HUES64 (cell line): ENCODE measurements at regions not wholly inside any gene's neighbourhood (a gene's known extent, or its start where the extent isn't known, plus 50 kb on each side); places are given as distances from the start of the nearest gene placed in this dataset.

Experiments
- H3K27ac ChIP-seq: 2 replicates; pipeline ENCODE4 v1.7.0; 2013; ENCODE audit warnings: low read depth, low read length, inconsistent platforms
- H3K27me3 ChIP-seq: 2 replicates; pipeline ENCODE4 v1.6.1; 2013; ENCODE audit warnings: mild to moderate bottlenecking, low read length; ENCODE audit not compliant: insufficient read depth
- H3K36me3 ChIP-seq: 2 replicates; pipeline ENCODE4 v1.6.1; 2013; ENCODE audit warnings: mild to moderate bottlenecking, low read length; ENCODE audit not compliant: insufficient read depth
- H3K4me1 ChIP-seq: 2 replicates; pipeline ENCODE4 v1.6.1; 2013; ENCODE audit warnings: mild to moderate bottlenecking, low read length, moderate library complexity; ENCODE audit not compliant: insufficient read depth
- H3K4me3 ChIP-seq: 2 replicates; pipeline ENCODE4 v1.5.1; 2013; ENCODE audit warnings: mild to moderate bottlenecking, low read length, moderate library complexity
- H3K9ac ChIP-seq: 2 replicates; pipeline ENCODE4 v1.6.1; 2013; ENCODE audit warnings: mild to moderate bottlenecking, low read depth, low read length
- H3K9me3 ChIP-seq: 2 replicates; pipeline ENCODE4 v1.6.1; 2013; ENCODE audit warnings: low read depth, low read length; ENCODE audit not compliant: insufficient read depth
- WGBS: fragments of 150-250, 120-280 bp; methylation state at CpG from one replicate; pipeline ENCODE4 v1.1.7; 2013; ENCODE audit warnings: missing lambda C conversion rate; 5-methylcytosine and 5-hydroxymethylcytosine counted together

DNA sequence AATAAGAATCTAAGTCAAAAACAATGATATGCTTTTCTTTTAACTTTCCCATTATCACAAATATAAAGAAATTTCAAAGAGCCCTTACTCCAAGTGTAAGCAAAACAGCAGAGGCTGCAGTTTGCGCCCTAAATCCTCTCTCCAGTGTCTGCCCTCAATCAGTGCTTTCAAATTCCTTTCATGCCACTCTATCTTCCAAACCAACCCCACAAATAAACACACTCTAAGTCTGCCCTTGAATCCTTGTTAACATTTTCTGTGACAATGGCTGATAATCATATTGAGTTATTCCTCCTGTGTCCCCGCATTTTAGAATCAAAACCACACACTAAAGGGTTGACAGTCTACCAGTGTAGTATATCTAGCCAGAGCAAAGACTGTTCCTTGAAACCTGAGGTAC lies 317.9 kb upstream of the MARCKS start:
- Histone ChIP-seq H3K4me3 (no peak overlapping the region), H3K9ac (no peak overlapping the region), H3K27ac (no peak overlapping the region), H3K4me1 (peaks cover 7% of the 10 kb centered on the region; the same call in 1 of the 2 replicates), H3K9me3 (no peaks in the 10 kb centered on the region), H3K27me3 (no peaks in the 10 kb centered on the region), H3K36me3 (no peaks in the 10 kb centered on the region)
- WGBS, result 83% methylated on average over 2 of the region's 2 CpGs

DNA sequence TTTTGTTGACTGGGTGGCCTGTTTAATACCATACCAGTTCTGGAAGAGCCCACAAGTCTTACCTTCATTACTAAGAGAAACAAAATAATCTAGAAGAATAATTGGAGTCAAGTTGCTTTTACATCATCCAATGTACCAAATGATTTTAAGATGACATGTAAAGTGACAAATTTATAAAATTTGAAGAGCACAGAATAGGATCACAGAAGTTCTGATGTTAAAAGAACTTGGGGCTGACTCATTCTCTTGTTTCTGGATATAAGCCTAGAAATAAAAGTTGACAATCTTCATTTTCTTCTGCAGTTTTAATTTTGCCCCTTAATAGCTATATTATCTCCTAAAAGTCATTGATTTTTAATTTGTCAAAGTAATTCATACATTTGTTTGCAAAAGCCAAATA lies 317.5 kb upstream of the MARCKS start:
- Histone ChIP-seq H3K4me1 (peaks cover 7% of the 10 kb centered on the region; the same call in 1 of the 2 replicates), H3K27me3 (no peaks in the 10 kb centered on the region), H3K36me3 (no peaks in the 10 kb centered on the region), H3K9me3 (no peaks in the 10 kb centered on the region), H3K4me3 (no peak overlapping the region), H3K27ac (no peak overlapping the region), H3K9ac (no peak overlapping the region)

DNA sequence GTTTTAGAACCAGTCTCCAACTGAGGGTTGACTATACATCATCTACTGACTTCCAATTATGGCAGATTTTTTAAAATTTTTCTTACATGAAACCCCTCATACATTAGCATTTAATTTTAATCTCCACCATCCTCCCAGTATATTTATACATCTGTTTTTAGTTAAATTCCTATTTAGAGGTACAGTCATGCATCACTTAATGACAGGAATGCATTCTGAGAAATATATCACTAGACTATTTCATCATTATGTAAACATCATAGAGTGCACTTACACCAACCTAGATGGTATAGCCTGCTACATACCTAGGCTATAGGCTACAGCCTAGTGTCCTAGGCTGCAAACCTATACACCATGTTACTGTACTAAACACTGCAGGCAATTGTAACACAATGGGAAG lies 316.7 kb upstream of the MARCKS start:
- H3K9ac ChIP-seq, result no peak overlapping the region
- no peaks in the 10 kb centered on the region for H3K27me3 ChIP-seq
- H3K27ac ChIP-seq, result no peak overlapping the region
- no peaks in the 10 kb centered on the region for H3K9me3 ChIP-seq
- H3K4me3 ChIP-seq, result no peak overlapping the region
- no peaks in the 10 kb centered on the region for H3K36me3 ChIP-seq
- peaks cover 7% of the 10 kb centered on the region; the same call in 1 of the 2 replicates for H3K4me1 ChIP-seq

DNA sequence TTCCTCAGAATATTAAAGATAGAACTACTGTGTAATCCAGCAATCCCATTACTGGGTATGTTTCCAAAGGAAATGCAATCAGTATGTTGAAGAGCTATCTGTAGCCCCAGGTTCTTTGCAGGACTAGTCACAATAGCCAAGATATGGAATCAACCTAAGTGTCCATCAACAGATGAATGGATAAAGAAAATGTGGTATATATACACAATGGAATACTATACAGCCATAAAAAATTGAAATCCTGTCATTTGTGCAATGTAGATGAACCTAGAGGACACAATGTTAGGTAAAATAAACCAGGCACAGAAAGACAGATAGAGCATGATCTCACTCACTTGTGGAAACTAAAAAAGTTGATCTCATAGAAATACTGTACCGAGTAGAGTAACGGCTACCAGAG lies 306.0 kb upstream of the MARCKS start:
- no peaks in the 10 kb centered on the region for H3K4me1 ChIP-seq
- 97% methylated on average over 2 of the region's 2 CpGs for WGBS
- H3K4me3 ChIP-seq, result no peak overlapping the region
- no peak overlapping the region for H3K27ac ChIP-seq
- no peak overlapping the region for H3K9ac ChIP-seq
- peaks cover 6% of the 10 kb centered on the region; the same call in 1 of the 2 replicates for H3K9me3 ChIP-seq
- H3K36me3 ChIP-seq, result no peaks in the 10 kb centered on the region
- no peaks in the 10 kb centered on the region for H3K27me3 ChIP-seq

DNA sequence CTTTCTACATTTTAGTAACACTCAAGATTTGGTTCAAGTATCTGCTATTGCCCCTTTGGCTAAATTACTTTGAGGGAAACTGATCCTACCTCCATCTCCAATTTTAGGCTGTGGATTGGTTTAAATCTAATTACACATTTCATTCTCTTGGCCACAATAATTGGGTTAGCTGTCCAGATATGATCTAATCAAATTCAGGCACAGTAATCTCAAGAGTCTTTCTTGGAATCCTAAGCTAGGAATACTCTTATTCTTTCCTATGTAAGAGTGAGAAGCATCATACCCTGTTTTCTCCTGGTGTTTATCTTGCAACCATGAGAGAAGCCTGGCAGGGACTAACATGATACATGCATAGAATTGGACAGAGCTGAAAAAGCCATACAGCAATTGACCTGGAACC lies 300.4 kb upstream of the MARCKS start:
- no peaks in the 10 kb centered on the region for H3K9me3 ChIP-seq
- H3K4me3 ChIP-seq, result no peak overlapping the region
- no peaks in the 10 kb centered on the region for H3K27me3 ChIP-seq
- H3K27ac ChIP-seq, result no peak overlapping the region
- peaks cover 15% of the 10 kb centered on the region for H3K4me1 ChIP-seq
- no peak overlapping the region for H3K9ac ChIP-seq
- no peaks in the 10 kb centered on the region for H3K36me3 ChIP-seq

DNA sequence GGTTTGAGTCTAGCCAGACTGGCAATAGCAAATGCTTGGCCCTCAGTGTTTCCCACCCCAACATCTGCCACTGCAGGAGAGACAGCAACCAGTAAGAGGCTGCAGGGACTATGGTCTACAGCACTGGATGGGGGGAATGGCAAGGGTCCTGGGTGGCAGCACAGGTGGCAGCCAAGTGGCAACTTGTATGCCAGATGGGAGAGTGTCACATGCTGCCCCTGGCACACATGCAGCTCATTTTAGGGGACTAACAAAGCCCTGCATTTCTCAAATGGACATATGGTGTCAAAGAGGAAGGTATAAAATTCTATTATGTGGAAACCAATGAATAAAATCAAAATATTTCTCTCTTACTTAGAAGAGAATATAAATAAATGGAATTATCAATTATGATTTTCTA lies 298.7 kb upstream of the MARCKS start:
- no peak overlapping the region for H3K4me3 ChIP-seq
- H3K27ac ChIP-seq, result no peak overlapping the region
- peaks cover 15% of the 10 kb centered on the region for H3K4me1 ChIP-seq
- H3K36me3 ChIP-seq, result no peaks in the 10 kb centered on the region
- H3K9ac ChIP-seq, result no peak overlapping the region
- H3K9me3 ChIP-seq, result no peaks in the 10 kb centered on the region
- H3K27me3 ChIP-seq, result no peaks in the 10 kb centered on the region

DNA sequence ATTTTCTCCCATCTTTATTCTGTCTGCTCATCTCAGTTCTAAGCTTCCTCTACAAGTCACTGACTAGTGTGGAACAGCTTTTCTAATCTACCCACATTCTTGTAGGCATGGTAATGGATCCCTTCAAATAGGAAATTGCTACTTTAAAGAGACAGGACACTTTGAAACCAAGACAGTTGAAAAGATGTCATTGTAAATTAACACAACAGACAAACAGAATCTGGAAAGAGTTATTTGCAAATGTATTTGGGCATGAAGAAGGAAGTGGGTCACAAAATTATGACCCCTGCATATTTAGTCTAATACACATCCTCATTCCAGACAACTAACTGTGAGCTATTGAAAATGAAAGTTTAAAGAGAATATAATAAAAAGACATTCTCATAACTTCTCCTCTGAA lies 298.2 kb upstream of the MARCKS start:
- Histone ChIP-seq H3K27me3 (no peaks in the 10 kb centered on the region), H3K9ac (no peak overlapping the region), H3K27ac (no peak overlapping the region), H3K4me1 (peaks cover 15% of the 10 kb centered on the region), H3K4me3 (no peak overlapping the region), H3K36me3 (no peaks in the 10 kb centered on the region), H3K9me3 (no peaks in the 10 kb centered on the region)

DNA sequence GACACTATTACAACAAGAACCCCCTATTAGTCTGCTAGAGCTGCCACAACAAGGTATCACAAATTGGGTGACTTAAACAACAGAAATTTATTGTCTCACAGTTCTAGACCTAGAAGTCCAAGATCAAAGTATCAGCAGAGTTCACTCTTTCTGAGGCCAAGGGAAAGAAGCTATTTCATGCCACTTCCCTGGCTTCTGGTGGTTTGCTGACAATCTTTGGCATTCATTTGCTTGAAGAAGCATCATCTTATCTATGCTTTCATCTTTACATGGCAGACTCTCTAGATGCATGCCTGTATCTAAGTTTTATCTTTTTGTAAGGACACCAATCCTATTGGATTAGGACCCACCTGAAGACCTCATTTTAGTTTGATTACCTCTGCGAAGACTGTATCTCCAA lies 296.8 kb upstream of the MARCKS start:
- no peak overlapping the region for H3K4me3 ChIP-seq
- 78% methylated on average over 1 of the region's 1 CpG for WGBS
- H3K36me3 ChIP-seq, result no peaks in the 10 kb centered on the region
- no peaks in the 10 kb centered on the region for H3K9me3 ChIP-seq
- H3K27me3 ChIP-seq, result peaks cover 3% of the 10 kb centered on the region
- peaks cover 25% of the 10 kb centered on the region for H3K4me1 ChIP-seq
- H3K27ac ChIP-seq, result no peak overlapping the region
- H3K9ac ChIP-seq, result no peak overlapping the region

DNA sequence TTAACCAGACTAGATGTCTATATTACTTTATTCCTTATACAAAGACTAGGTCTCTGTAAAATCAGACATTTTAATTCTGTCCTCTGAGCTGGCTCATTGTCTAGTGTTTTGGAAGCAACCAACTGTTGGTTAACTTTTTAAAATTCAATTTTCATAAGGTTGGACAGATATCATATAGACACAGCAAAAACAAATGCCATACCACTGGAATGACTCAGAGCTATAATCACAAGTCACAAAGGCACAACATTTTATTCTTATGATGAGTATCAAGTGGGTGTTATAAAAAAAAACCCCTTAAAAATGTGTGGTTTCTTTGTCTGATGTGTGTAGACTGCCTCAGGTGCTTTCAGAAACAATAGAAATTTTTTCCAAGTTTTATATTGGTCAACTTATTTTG lies 296.2 kb upstream of the MARCKS start:
- H3K4me3 ChIP-seq, result no peak overlapping the region
- H3K27ac ChIP-seq, result no peak overlapping the region
- H3K36me3 ChIP-seq, result no peaks in the 10 kb centered on the region
- no peak overlapping the region for H3K9ac ChIP-seq
- H3K4me1 ChIP-seq, result peaks cover 30% of the 10 kb centered on the region
- no peaks in the 10 kb centered on the region for H3K9me3 ChIP-seq
- H3K27me3 ChIP-seq, result peaks cover 9% of the 10 kb centered on the region

DNA sequence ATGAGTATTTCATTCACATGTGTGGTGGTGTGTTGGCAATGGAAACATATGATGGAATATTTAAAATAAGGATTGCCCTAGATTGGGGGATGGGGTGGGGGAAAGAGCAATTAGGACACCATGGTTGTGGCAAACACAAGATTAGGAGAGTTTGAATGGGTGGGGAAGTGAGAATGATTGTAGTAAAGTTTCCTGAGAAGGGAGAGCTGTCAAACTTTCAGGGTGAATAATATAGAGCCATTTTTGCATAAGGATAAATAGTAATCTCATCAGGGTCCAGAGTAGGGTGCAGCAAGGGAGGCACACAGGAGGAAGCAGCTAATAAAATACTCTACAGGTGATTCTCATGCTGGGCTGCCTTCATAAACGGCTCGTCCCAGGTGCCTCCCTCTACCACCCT lies 294.9 kb upstream of the MARCKS start:
- WGBS, result 96% methylated on average over 2 of the region's 2 CpGs
- no peak overlapping the region for H3K27ac ChIP-seq
- H3K9me3 ChIP-seq, result no peaks in the 10 kb centered on the region
- peaks cover 14% of the 10 kb centered on the region for H3K27me3 ChIP-seq
- peaks cover 32% of the 10 kb centered on the region for H3K4me1 ChIP-seq
- H3K4me3 ChIP-seq, result no peak overlapping the region
- H3K9ac ChIP-seq, result no peak overlapping the region
- no peaks in the 10 kb centered on the region for H3K36me3 ChIP-seq

DNA sequence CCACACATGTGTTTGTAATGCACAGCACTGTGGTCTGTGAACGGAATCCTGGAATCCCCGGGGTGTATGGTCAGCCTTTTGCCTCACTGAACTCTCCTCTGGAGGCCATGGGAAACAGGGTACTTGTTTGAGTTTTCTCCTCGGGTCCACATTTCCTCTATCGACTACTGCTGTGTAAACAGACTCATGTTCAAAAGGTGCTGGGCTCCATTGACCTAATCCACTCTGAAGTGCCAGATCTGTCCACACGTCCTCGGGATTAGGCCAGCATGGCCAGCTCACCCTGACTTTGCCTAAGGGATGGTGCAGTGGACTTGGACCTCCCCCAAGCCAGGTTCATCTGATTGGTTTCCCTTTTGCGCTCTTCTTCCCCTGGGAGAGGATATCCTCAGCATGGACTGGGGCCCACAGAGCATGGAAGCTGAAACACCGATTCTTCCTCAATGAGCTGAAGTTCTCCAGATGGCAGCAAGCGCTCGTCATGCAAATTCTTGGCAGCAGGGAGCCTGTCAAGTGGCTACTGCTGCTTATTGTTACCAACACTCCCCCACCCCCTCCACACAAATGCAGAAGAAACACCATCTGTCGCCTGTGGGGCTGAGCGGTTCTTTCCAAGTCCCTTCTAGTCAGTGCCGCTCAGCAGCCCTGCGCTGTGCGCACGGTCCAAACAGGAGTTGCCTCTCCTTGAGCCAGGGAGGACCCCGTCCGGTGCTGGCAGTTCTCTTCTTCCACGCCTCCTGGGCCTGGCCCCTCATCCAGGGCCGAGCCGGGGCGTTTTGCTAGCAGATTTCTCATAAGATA lies 292.6 kb upstream of the MARCKS start:
- peak overlapping the region; percentile 32 for H3K4me3 ChIP-seq
- H3K36me3 ChIP-seq, result no peaks in the 10 kb centered on the region
- 7% methylated on average over 22 of the region's 22 CpGs for WGBS
- peaks cover 20% of the 10 kb centered on the region for H3K4me1 ChIP-seq
- H3K9me3 ChIP-seq, result no peaks in the 10 kb centered on the region
- no peak overlapping the region for H3K9ac ChIP-seq
- H3K27me3 ChIP-seq, result peaks cover 14% of the 10 kb centered on the region
- H3K27ac ChIP-seq, result peak overlapping the region; percentile 81

DNA sequence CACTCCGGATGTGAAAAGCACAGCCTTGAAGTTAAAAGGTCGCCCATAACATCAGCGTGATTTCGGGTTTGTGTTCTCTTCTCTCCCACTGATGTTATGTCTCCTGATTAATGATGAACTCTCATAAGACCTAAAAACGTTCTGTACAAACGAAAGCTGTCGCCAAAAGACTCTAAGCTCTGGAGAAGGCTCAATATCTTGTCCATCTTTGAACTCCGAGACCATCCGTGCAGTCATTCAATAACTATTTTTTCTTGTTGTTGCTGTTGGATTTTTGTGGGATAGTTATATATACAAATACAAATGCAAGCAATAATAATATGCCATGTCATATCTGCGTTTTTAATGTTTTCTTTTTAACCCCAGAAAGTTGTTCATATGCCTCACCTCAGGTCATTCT lies 291.8 kb upstream of the MARCKS start:
- H3K36me3 ChIP-seq, result no peaks in the 10 kb centered on the region
- H3K9ac ChIP-seq, result no peak overlapping the region
- WGBS, result 63% methylated on average over 9 of the region's 10 CpGs
- H3K4me1 ChIP-seq, result peaks cover 17% of the 10 kb centered on the region
- peaks cover 14% of the 10 kb centered on the region for H3K27me3 ChIP-seq
- H3K4me3 ChIP-seq, result peak overlapping the region; percentile 32
- H3K9me3 ChIP-seq, result no peaks in the 10 kb centered on the region
- peak overlapping the region; percentile 74; the same call in 1 of the 2 replicates for H3K27ac ChIP-seq
